IMR-90 (cell line): ENCODE measurements at regions not wholly inside any gene's neighbourhood (a gene's known extent, or its start where the extent isn't known, plus 50 kb on each side); places are given as distances from the start of the nearest gene placed in this dataset.

Experiments used
- ATAC-seq: fragments of 200-7000 bp; cut with Tn5 transposase; 2 replicates; pipeline ENCODE4 v1.9.1; 2020; ENCODE audit warnings: low read depth, mild to moderate bottlenecking, moderate library complexity
- BruUV-seq: library from RNA; stranded (reverse); fragments of 400-500 nt; replicated peaks from 2 replicates; lab custom pipeline; 2021; lab: Mats Ljungman, UMichigan
- CTCF ChIA-PET: fragments of 300-600 bp; formaldehyde crosslinking; extraction: SDS; loops from one replicate; lab custom pipeline; 2021; ENCODE audit warnings: antibody characterized with exemption; lab: Yijun Ruan, JAX
- POLR2A ChIA-PET: fragments of 300-600 bp; sonication (Branson Sonifier 250); formaldehyde crosslinking; loops from one replicate; lab custom pipeline; 2022; ENCODE audit warnings: antibody characterized with exemption; ENCODE audit not compliant: unreplicated experiment; lab: Charles Lee
- DNase-seq: peaks from one replicate; pipeline ENCODE4 v3.0.0; 2013
- H2AFZ ChIP-seq: replicated peaks from 2 replicates; pipeline ENCODE3; 2013; ENCODE audit warnings: low read length, mild to moderate bottlenecking; ENCODE audit not compliant: poor library complexity
- H2AK5ac ChIP-seq: 2 replicates; pipeline ENCODE4 v1.6.1; 2013; ENCODE audit warnings: low read depth, low read length, inconsistent platforms
- H2AK9ac ChIP-seq: replicated peaks from 2 replicates; pipeline ENCODE3; 2013; ENCODE audit warnings: mild to moderate bottlenecking, low read depth, low read length, moderate library complexity; ENCODE audit not compliant: poor library complexity
- H2BK120ac ChIP-seq: 2 replicates; pipeline ENCODE4 v1.6.1; 2013; ENCODE audit warnings: low read depth, low read length, inconsistent platforms
- H2BK15ac ChIP-seq: 3 replicates; pipeline ENCODE4 v1.6.1; 2013; ENCODE audit warnings: low read depth, low read length, inconsistent platforms
- H2BK20ac ChIP-seq: 2 replicates; pipeline ENCODE4 v1.6.1; 2013; ENCODE audit warnings: low read depth, mild to moderate bottlenecking, inconsistent platforms, low read length, moderate library complexity
- H2BK5ac ChIP-seq: 2 replicates; pipeline ENCODE4 v1.6.1; 2013; ENCODE audit warnings: mild to moderate bottlenecking, low read depth, low read length, inconsistent platforms; ENCODE audit not compliant: poor library complexity, severe bottlenecking
- H3K14ac ChIP-seq: replicated peaks from 2 replicates; pipeline ENCODE4 v1.6.1; 2013; ENCODE audit warnings: low read depth, low read length, inconsistent platforms
- H3K18ac ChIP-seq: 2 replicates; pipeline ENCODE4 v1.6.1; 2013; ENCODE audit warnings: low read depth, low read length, control low read depth
- H3K23ac ChIP-seq: 2 replicates; pipeline ENCODE4 v1.6.1; 2013; ENCODE audit warnings: low read depth, low read length, inconsistent platforms
- H3K27ac ChIP-seq: 2 replicates; pipeline ENCODE4 v1.5.1; 2013; ENCODE audit warnings: mild to moderate bottlenecking, control low read depth, low read length; ENCODE audit not compliant: insufficient read depth
- H3K27me3 ChIP-seq: 2 replicates; pipeline ENCODE4 v1.6.1; 2013; ENCODE audit warnings: low read length; ENCODE audit not compliant: control insufficient read depth, insufficient read depth
- H3K36me3 ChIP-seq: 2 replicates; pipeline ENCODE4 v1.6.1; 2013; ENCODE audit warnings: low read length, mixed read lengths; ENCODE audit not compliant: control insufficient read depth, insufficient read depth
- H3K4ac ChIP-seq: 2 replicates; pipeline ENCODE4 v1.6.1; 2013; ENCODE audit warnings: low read depth, low read length, inconsistent platforms
- H3K4me1 ChIP-seq: 2 replicates; pipeline ENCODE4 v1.6.1; 2013; ENCODE audit warnings: low read length, mixed read lengths; ENCODE audit not compliant: control insufficient read depth, insufficient read depth
- H3K4me2 ChIP-seq: 2 replicates; pipeline ENCODE4 v1.6.1; 2013; ENCODE audit warnings: low read depth, mild to moderate bottlenecking, control low read depth, low read length, moderate library complexity
- H3K4me3 ChIP-seq: 2 replicates; pipeline ENCODE4 v1.5.1; 2013; ENCODE audit warnings: low read depth, mild to moderate bottlenecking, control low read depth, low read length, moderate library complexity; ENCODE audit not compliant: insufficient read depth
- H3K56ac ChIP-seq: 2 replicates; pipeline ENCODE4 v1.6.1; 2013; ENCODE audit warnings: low read length, inconsistent platforms; ENCODE audit not compliant: insufficient read depth; ENCODE audit errors: extremely low read depth
- H3K79me1 ChIP-seq, 2 experiments: 2 replicates each; pipeline ENCODE4 v1.6.1; 2013; ENCODE audit warnings: low read length in 2 of 2, inconsistent platforms in 1 of 2, low read depth in 1 of 2
- H3K9ac ChIP-seq: 2 replicates; pipeline ENCODE4 v1.6.1; 2013; ENCODE audit warnings: low read depth, low read length, control low read depth
- H3K9me1 ChIP-seq: 2 replicates; pipeline ENCODE4 v1.6.1; 2013; ENCODE audit warnings: low read length, inconsistent platforms; ENCODE audit not compliant: insufficient read depth
- H3K9me3 ChIP-seq: 2 replicates; pipeline ENCODE4 v1.6.1; 2013; ENCODE audit warnings: low read length; ENCODE audit not compliant: control insufficient read depth, insufficient read depth
- H4K20me1 ChIP-seq: 2 replicates; pipeline ENCODE4 v1.6.1; 2013; ENCODE audit warnings: low read length, inconsistent platforms; ENCODE audit not compliant: insufficient read depth
- H4K5ac ChIP-seq: 2 replicates; pipeline ENCODE4 v1.6.1; 2013; ENCODE audit warnings: mild to moderate bottlenecking, low read depth, low read length, control low read depth
- H4K8ac ChIP-seq, 2 experiments: 2 replicates each; pipeline ENCODE4 v1.6.1; 2013; ENCODE audit warnings: low read depth in 2 of 2, low read length in 2 of 2, control low read depth in 1 of 2, inconsistent platforms in 1 of 2
- H4K91ac ChIP-seq: 2 replicates; pipeline ENCODE4 v1.6.1; 2013; ENCODE audit warnings: low read depth, low read length, inconsistent platforms; ENCODE audit not compliant: insufficient read depth
- BHLHE40 ChIP-seq: fragments of 150-350 bp; IDR thresholded peaks from 2 replicates; pipeline ENCODE4 v1.6.1; 2016; ENCODE audit warnings: mild to moderate bottlenecking, low read depth, low read length
- CEBPB ChIP-seq: IDR thresholded peaks from 2 replicates; pipeline ENCODE4 v1.6.1; 2012; ENCODE audit warnings: low read depth, low read length, improper control_type of control experiment
- CHD1 ChIP-seq: IDR thresholded peaks from 2 replicates; pipeline ENCODE4 v1.6.1; 2012; ENCODE audit warnings: low read depth, low read length, improper control_type of control experiment
- ELK1 ChIP-seq: fragments of 150-350 bp; IDR thresholded peaks from 2 replicates; pipeline ENCODE4 v1.6.1; 2016; ENCODE audit warnings: low read depth, mild to moderate bottlenecking, low read length, moderate library complexity, borderline replicate concordance
- FOS ChIP-seq: fragments of 150-350 bp; IDR thresholded peaks from 2 replicates; pipeline ENCODE4 v1.6.1; 2016; ENCODE audit warnings: low read depth, low read length
- MAFK ChIP-seq: IDR thresholded peaks from 2 replicates; pipeline ENCODE4 v1.6.1; 2012; ENCODE audit warnings: low read depth, low read length, improper control_type of control experiment
- MAZ ChIP-seq: IDR thresholded peaks from 2 replicates; pipeline ENCODE4 v1.6.1; 2012; ENCODE audit warnings: low read depth, mild to moderate bottlenecking, low read length, improper control_type of control experiment, moderate library complexity, borderline replicate concordance
- MXI1 ChIP-seq: IDR thresholded peaks from 2 replicates; pipeline ENCODE4 v1.6.1; 2012; ENCODE audit warnings: low read depth, mild to moderate bottlenecking, low read length, moderate library complexity, borderline replicate concordance
- NFE2L2 ChIP-seq: fragments of 150-350 bp; IDR thresholded peaks from 2 replicates; pipeline ENCODE4 v1.6.1; 2016; ENCODE audit warnings: low read depth, mild to moderate bottlenecking, low read length
- POLR2A ChIP-seq: IDR thresholded peaks from 2 replicates; pipeline ENCODE4 v1.6.1; 2012; ENCODE audit warnings: mild to moderate bottlenecking, low read depth, low read length
- RAD21 ChIP-seq: IDR thresholded peaks from 2 replicates; pipeline ENCODE4 v1.6.1; 2012; ENCODE audit warnings: low read length, improper control_type of control experiment
- RFX5 ChIP-seq: IDR thresholded peaks from 2 replicates; pipeline ENCODE4 v1.8.0; 2012; ENCODE audit warnings: low read depth, mild to moderate bottlenecking, low read length, moderate library complexity
- SMC3 ChIP-seq: fragments of 150-350 bp; IDR thresholded peaks from 2 replicates; pipeline ENCODE4 v1.6.1; 2016; ENCODE audit warnings: low read depth, mild to moderate bottlenecking, antibody characterized with exemption, low read length, moderate library complexity
- USF2 ChIP-seq: fragments of 150-350 bp; IDR thresholded peaks from 2 replicates; pipeline ENCODE4 v1.6.1; 2017; ENCODE audit warnings: mild to moderate bottlenecking, antibody characterized with exemption, low read length, low read depth
- WGBS, 2 experiments: methylation state at CpG; one replicate each; pipeline versions ENCODE4 v1.1.5 to v1.1.7; 2013; ENCODE audit warnings: missing lambda C conversion rate in 2 of 2; ENCODE audit not compliant: insufficient read length in 1 of 2; ENCODE audit errors: extremely low coverage in 2 of 2; 5-methylcytosine and 5-hydroxymethylcytosine counted together
- dilution Hi-C: fragments of 300-500 bp; cut with HindIII; formaldehyde crosslinking; loops from one replicate; pipeline ENCODE4 v1.14.3; 2018; ENCODE audit warnings: low sequenced_read_pairs; ENCODE audit not compliant: unreplicated experiment
- in situ Hi-C: fragments of 300-500 bp; cut with MboI; formaldehyde crosslinking; loops from 3 replicates; pipeline ENCODE4 v1.14.3; 2019; ENCODE audit warnings: low sequenced_read_pairs, inconsistent platforms, mixed read lengths
- intact Hi-C: fragments of 100-400 bp; cut with micrococcal nuclease; formaldehyde crosslinking; loops from 2 replicates; pipeline ENCODE4 v1.10.0; 2022

- Histone ChIP-seq H3K56ac (no peak overlapping the region), H3K4ac (no peak overlapping the region), H4K8ac (peak overlapping the region in 1 of 2 experiments; percentile 9; a peak in 1 of 4 replicates), H3K4me2 (no peak overlapping the region), H3K27me3 (peaks cover 35% of the 10 kb centered on the region), H2AK5ac (no peak overlapping the region), H3K14ac (no peak overlapping the region), H4K20me1 (no peaks in the 10 kb centered on the region), H3K18ac (no peak overlapping the region), H3K9me3 (peaks cover 3% of the 10 kb centered on the region; the same call in 1 of the 2 replicates), H3K9ac (no peak overlapping the region), H4K91ac (no peak overlapping the region), H2AFZ (peak overlapping the region; percentile 67), H3K9me1 (no peaks in the 10 kb centered on the region), H2BK15ac (no peak overlapping the region), H3K27ac (no peak overlapping the region; the same call in 1 of the 2 replicates), H2BK120ac (no peak overlapping the region), H3K79me1 (no peaks in the 10 kb centered on the region), H3K4me3 (no peak overlapping the region), H3K36me3 (no peaks in the 10 kb centered on the region), H4K5ac (no peak overlapping the region), H2BK5ac (no peak overlapping the region), H2BK20ac (no peak overlapping the region), H3K23ac (no peak overlapping the region), H2AK9ac (no peak overlapping the region), H3K4me1 (peaks cover 6% of the 10 kb centered on the region)
- dilution Hi-C loops (no loop called here), in situ Hi-C loops (no loop called here), intact Hi-C loops (no loop called here)
- CTCF ChIA-PET: no interaction called here
- POLR2A ChIA-PET: no interaction called here
- TF ChIP-seq FOS (no peak), MXI1 (no peak), CEBPB (no peak), POLR2A (no peak), USF2 (no peak), ELK1 (no peak), MAFK (no peak), RAD21 (no peak), MAZ (no peak), CHD1 (no peak), BHLHE40 (no peak), NFE2L2 (no peak), SMC3 (no peak), RFX5 (no peak)
- no TSS peak for BruUV-seq
- ATAC-seq: peak; percentile 81
- WGBS, 2 experiments: 40% methylated on average over 2 of the region's 11 CpGs; no CpG with 5 or more reads in 1 of the 2 experiments
- DNase-seq: peak; percentile 41
Observed at GRCh38 chr6:33886673-33887144, 82.9 kb upstream of the MLN start.
